Upper lobe of left lung (tissue), 4 donors: ENCODE measurements at regions not wholly inside any gene's neighbourhood (a gene's known extent, or its start where the extent isn't known, plus 50 kb on each side); places are given as distances from the start of the nearest gene placed in this dataset.

Experiments
- CTCF ChIP-seq, 6 experiments: fragments of 450-650 bp in 4 of 6; fragments of 200-600 bp in 2 of 6; sonication (generic) in 2 of 6; IDR thresholded peaks; one replicate each; pipeline ENCODE4 v1.5.1; 2016 to 2019; ENCODE audit warnings: antibody characterized with exemption in 6 of 6
- EP300 ChIP-seq, 4 donors: sonication (generic); formaldehyde crosslinking; IDR thresholded peaks; one replicate each; pipeline ENCODE4 v1.5.1; 2017; ENCODE audit warnings: antibody characterized with exemption in 4 of 4, control low read depth in 2 of 4
- POLR2A ChIP-seq, 4 donors: fragments of 450-650 bp; IDR thresholded peaks; one replicate each; pipeline ENCODE4 v1.5.1; 2016 to 2017; ENCODE audit warnings: antibody characterized with exemption in 4 of 4, mild to moderate bottlenecking in 2 of 4
- POLR2AphosphoS5 ChIP-seq, 2 donors: sonication (generic); formaldehyde crosslinking; IDR thresholded peaks; one replicate each; pipeline ENCODE4 v1.5.1; 2017; ENCODE audit warnings: antibody characterized with exemption in 2 of 2

GRCh38 chrX:95612350-95612749, 1072.3 kb upstream of the DIAPH2 start:
- TF ChIP-seq CTCF (IDR thresholded peaks at IDR 0.05) (no peak), POLR2A (IDR thresholded peaks at IDR 0.05) (no peak), POLR2AphosphoS5 (IDR thresholded peaks at IDR 0.05) (no peak), EP300 (IDR thresholded peaks at IDR 0.05) (no peak)
